ENCODE measurements at regions not wholly inside any gene's neighbourhood (a gene's known extent, or its start where the extent isn't known, plus 50 kb on each side); places are given as distances from the start of the nearest gene placed in this dataset.

GRCh38 chr11:44488165-44488965, 77.1 kb upstream of the CD82 start:
- TF ChIP-seq CTCF (IDR thresholded peaks at IDR 0.05; ENCODE audit: borderline replicate concordance), result no peak
- Histone ChIP-seq H3K4me1 (no peaks in the 10 kb centered on the region), H3K4me3 (no peak overlapping the region), H3K27ac (replicated peaks) (no peak overlapping the region), H3K27me3 (ENCODE audit: low read depth) (no peaks in the 10 kb centered on the region), H3K9me3 (replicated peaks) (peaks cover 7% of the 10 kb centered on the region), H3K36me3 (no peaks in the 10 kb centered on the region)
- intact Hi-C loops (cut with micrococcal nuclease), result no loop called here
- no peak for DNase-seq

GRCh38 chr11:44493383-44493782, 72.1 kb upstream of the CD82 start:
- no peaks in the 10 kb centered on the region for H3K9me3 ChIP-seq (replicated peaks)
- no peaks in the 10 kb centered on the region for H3K4me1 ChIP-seq
- no peaks in the 10 kb centered on the region for H3K36me3 ChIP-seq
- H3K27me3 ChIP-seq (ENCODE audit: low read depth), result no peaks in the 10 kb centered on the region
- H3K4me3 ChIP-seq, result no peak overlapping the region
- no peak overlapping the region for H3K27ac ChIP-seq (replicated peaks)
- no peak for TF ChIP-seq CTCF (IDR thresholded peaks at IDR 0.05; ENCODE audit: borderline replicate concordance)
- intact Hi-C loops (cut with micrococcal nuclease), result no loop called here
- no peak for DNase-seq

- no peaks in the 10 kb centered on the region for H3K27me3 ChIP-seq (ENCODE audit: low read depth)
- H3K36me3 ChIP-seq, result no peaks in the 10 kb centered on the region
- no peaks in the 10 kb centered on the region for H3K4me1 ChIP-seq
- no peak overlapping the region for H3K27ac ChIP-seq (replicated peaks)
- no peak for DNase-seq
- no peak for TF ChIP-seq CTCF (IDR thresholded peaks at IDR 0.05; ENCODE audit: borderline replicate concordance)
- H3K4me3 ChIP-seq, result no peak overlapping the region
- intact Hi-C loops (cut with micrococcal nuclease), result no loop called here
- no peaks in the 10 kb centered on the region for H3K9me3 ChIP-seq (replicated peaks)
Observed at GRCh38 chr11:44493930-44494329, 71.5 kb upstream of the CD82 start.

GRCh38 chr11:44494785-44495184, 70.7 kb upstream of the CD82 start:
- DNase-seq, result no peak
- H3K27ac ChIP-seq (replicated peaks), result no peak overlapping the region
- no peak overlapping the region for H3K4me3 ChIP-seq
- TF ChIP-seq CTCF (IDR thresholded peaks at IDR 0.05; ENCODE audit: borderline replicate concordance), result no peak
- intact Hi-C loops (cut with micrococcal nuclease), result no loop called here
- H3K4me1 ChIP-seq, result no peaks in the 10 kb centered on the region
- no peaks in the 10 kb centered on the region for H3K36me3 ChIP-seq
- H3K9me3 ChIP-seq (replicated peaks), result no peaks in the 10 kb centered on the region
- no peaks in the 10 kb centered on the region for H3K27me3 ChIP-seq (ENCODE audit: low read depth)

- no peak overlapping the region for H3K27ac ChIP-seq (replicated peaks)
- DNase-seq, result no peak
- no peaks in the 10 kb centered on the region for H3K4me1 ChIP-seq
- intact Hi-C loops (cut with micrococcal nuclease), result no loop called here
- no peaks in the 10 kb centered on the region for H3K27me3 ChIP-seq (ENCODE audit: low read depth)
- no peaks in the 10 kb centered on the region for H3K9me3 ChIP-seq (replicated peaks)
- H3K36me3 ChIP-seq, result no peaks in the 10 kb centered on the region
- H3K4me3 ChIP-seq, result no peak overlapping the region
- TF ChIP-seq CTCF (IDR thresholded peaks at IDR 0.05; ENCODE audit: borderline replicate concordance), result no peak
Observed at GRCh38 chr11:44496391-44496790, 69.1 kb upstream of the CD82 start.

Data from left ventricle myocardium inferior (tissue), 1 donor.